HL-60 (cell line): ENCODE measurements at regions not wholly inside any gene's neighbourhood (a gene's known extent, or its start where the extent isn't known, plus 50 kb on each side); places are given as distances from the start of the nearest gene placed in this dataset.

ENCODE experiments used
- DNase-seq, 2 experiments: peaks; one replicate each; pipeline ENCODE4 v3.0.0-alpha.2; 2010 to 2020; ENCODE audit warnings: low read depth in 1 of 2, low spot score in 1 of 2
- H3K27ac ChIP-seq: fragments of 250-450 bp; sonication (Bioruptor Pico); replicated peaks from 2 replicates; pipeline ENCODE4 v1.5.1; 2020; ENCODE audit warnings: mild to moderate bottlenecking, moderate library complexity
- H3K27me3 ChIP-seq: fragments of 250-450 bp; sonication (Bioruptor Pico); 2 replicates; pipeline ENCODE4 v1.5.1; 2021; ENCODE audit warnings: mild to moderate bottlenecking, moderate library complexity; ENCODE audit not compliant: insufficient read depth, poor library complexity, severe bottlenecking
- H3K4me3 ChIP-seq: replicated peaks from 2 replicates; pipeline ENCODE4 v1.5.1; 2011; ENCODE audit warnings: mild to moderate bottlenecking, control low read depth, low read length; ENCODE audit not compliant: insufficient read depth
- CTCF ChIP-seq: IDR thresholded peaks from one replicate; pipeline ENCODE4 v1.5.1; 2011; ENCODE audit warnings: low read length, control low read depth, inconsistent platforms; ENCODE audit not compliant: insufficient read depth
- GABPA ChIP-seq: IDR thresholded peaks from 2 replicates; pipeline ENCODE4 v1.6.1; 2012; ENCODE audit warnings: low read depth
- POLR2AphosphoS5 ChIP-seq: IDR thresholded peaks from 2 replicates; pipeline ENCODE4 v1.6.1; 2012; ENCODE audit warnings: low read depth
- REST ChIP-seq: IDR thresholded peaks from 2 replicates; pipeline ENCODE4 v1.6.1; 2012; ENCODE audit warnings: low read depth; ENCODE audit not compliant: insufficient replicate concordance
- SPI1 ChIP-seq: IDR thresholded peaks from 2 replicates; pipeline ENCODE4 v1.6.1; 2012; ENCODE audit warnings: low read depth, mild to moderate bottlenecking, borderline replicate concordance

- DNase-seq, result no peak
- TF ChIP-seq CTCF, result no peak
These were observed 398.4 kb downstream of the GABRG2 start for GRCh38 chr5:162466011-162466410.

GRCh38 chr5:162473041-162473714 lies 405.6 kb downstream of the GABRG2 start:
- DNase-seq, result no peak
- H3K27me3 ChIP-seq, result no peaks in the 10 kb centered on the region
- H3K4me3 ChIP-seq, result no peak overlapping the region
- H3K27ac ChIP-seq, result no peak overlapping the region
- TF ChIP-seq SPI1 (no peak), GABPA (no peak), REST (no peak), POLR2AphosphoS5 (no peak), CTCF (no peak)

More at GRCh38 chr5:162466011-162466410, 398.4 kb downstream of the GABRG2 start:
- Histone ChIP-seq H3K4me3 (no peak overlapping the region), H3K27me3 (no peaks in the 10 kb centered on the region), H3K27ac (no peak overlapping the region)

- no peaks in the 10 kb centered on the region for H3K27me3 ChIP-seq
- no peak for DNase-seq
- TF ChIP-seq CTCF (no peak), GABPA (no peak), POLR2AphosphoS5 (no peak), REST (no peak), SPI1 (no peak)
- H3K27ac ChIP-seq, result no peak overlapping the region
- no peak overlapping the region for H3K4me3 ChIP-seq
These were observed 406.7 kb downstream of the GABRG2 start for GRCh38 chr5:162474239-162474638.

GRCh38 chr5:162484095-162484494 lies 416.5 kb downstream of the GABRG2 start:
- TF ChIP-seq GABPA (no peak), POLR2AphosphoS5 (no peak), REST (no peak)
- Histone ChIP-seq H3K27me3 (no peaks in the 10 kb centered on the region), H3K4me3 (no peak overlapping the region), H3K27ac (no peak overlapping the region)
- no peak for DNase-seq
